Peyer's patch (tissue), 4 donors: ENCODE measurements at regions not wholly inside any gene's neighbourhood (a gene's known extent, or its start where the extent isn't known, plus 50 kb on each side); places are given as distances from the start of the nearest gene placed in this dataset.

ENCODE experiments used
- DNase-seq, 3 donors: peaks; one replicate each; pipeline ENCODE4 v3.0.0-alpha.2; 2017 to 2019
- H3K27ac ChIP-seq, 4 donors: fragments of 200-600 bp; sonication (generic); one replicate each; pipeline ENCODE4 v1.5.1; 2016 to 2019
- H3K27me3 ChIP-seq, 2 donors: fragments of 200-600 bp; sonication (generic); one replicate each; pipeline ENCODE4 v1.5.1; 2019
- H3K36me3 ChIP-seq, 3 donors: fragments of 200-600 bp; sonication (generic); one replicate each; pipeline ENCODE4 v1.5.1; 2016 to 2019
- H3K4me1 ChIP-seq, 4 donors: fragments of 200-600 bp; sonication (generic); one replicate each; pipeline ENCODE4 v1.5.1; 2016 to 2019
- H3K4me3 ChIP-seq, 4 donors: fragments of 200-600 bp; sonication (generic); 1 replicate in 3 of 4; 2 replicates in 1 of 4; pipeline ENCODE4 v1.5.1; 2016 to 2019; ENCODE audit warnings: mild to moderate bottlenecking in 1 of 4
- H3K9me3 ChIP-seq, 4 donors: fragments of 200-600 bp; sonication (generic); one replicate each; pipeline ENCODE4 v1.5.1; 2016 to 2019; ENCODE audit warnings: mild to moderate bottlenecking in 1 of 4
- CTCF ChIP-seq, 6 experiments: fragments of 450-650 bp in 4 of 6; fragments of 200-600 bp in 2 of 6; sonication (generic) in 1 of 6; IDR thresholded peaks; one replicate each; pipeline ENCODE4 v1.5.1; 2017 to 2019; ENCODE audit warnings: antibody characterized with exemption in 6 of 6, mild to moderate bottlenecking in 3 of 6, moderate library complexity in 1 of 6
- POLR2A ChIP-seq, 2 donors: fragments of 450-650 bp; IDR thresholded peaks; one replicate each; pipeline ENCODE4 v1.5.1; 2017; ENCODE audit warnings: antibody characterized with exemption in 2 of 2, mild to moderate bottlenecking in 2 of 2, moderate library complexity in 2 of 2

GRCh38 chr1:181430015-181430885, 53.1 kb upstream of the CACNA1E start:
- DNase-seq = no peak
- Histone ChIP-seq H3K4me1 (no peaks in the 10 kb centered on the region), H3K4me3 (no peak overlapping the region), H3K36me3 (no peaks in the 10 kb centered on the region), H3K9me3 (no peaks in the 10 kb centered on the region), H3K27ac (no peak overlapping the region), H3K27me3 (no peaks in the 10 kb centered on the region)
- TF ChIP-seq POLR2A (IDR thresholded peaks at IDR 0.05) (no peak), CTCF (IDR thresholded peaks at IDR 0.05) (no peak)
